ENCODE measurements at regions not wholly inside any gene's neighbourhood (a gene's known extent, or its start where the extent isn't known, plus 50 kb on each side); places are given as distances from the start of the nearest gene placed in this dataset.

- TF ChIP-seq CTCF (IDR thresholded peaks at IDR 0.05) (no peak), POLR2AphosphoS5 (IDR thresholded peaks at IDR 0.05) (no peak)
Measured at GRCh38 chr4:154003378-154003777, 214.5 kb upstream of the SFRP2 start.

All from sigmoid colon (tissue), 4 donors.